GM12878 (cell line): ENCODE measurements at regions not wholly inside any gene's neighbourhood (a gene's known extent, or its start where the extent isn't known, plus 50 kb on each side); places are given as distances from the start of the nearest gene placed in this dataset.

Experiments used
- ATAC-seq: fragments of 200-7000 bp; cut with Tn5 transposase; 3 replicates; pipeline ENCODE4 v1.9.1; 2020; ENCODE audit warnings: mild to moderate bottlenecking, moderate library complexity
- BruUV-seq: library from RNA; stranded (reverse); fragments of 400-500 nt; replicated peaks from 2 replicates; lab custom pipeline; 2021; lab: Mats Ljungman, UMichigan
- CTCF ChIA-PET: fragments of 300-600 bp; sonication (Branson Sonifier 250); formaldehyde crosslinking; extraction: SDS; loops from one replicate; lab custom pipeline; 2021; ENCODE audit warnings: inconsistent platforms; lab: Yijun Ruan, JAX
- POLR2A ChIA-PET: fragments of 350-600 bp; formaldehyde crosslinking; extraction: SDS; loops from one replicate; lab custom pipeline; 2021; ENCODE audit warnings: inconsistent platforms; lab: Charles Lee
- RAD21 ChIA-PET: fragments of 300-600 bp; sonication (Branson Sonifier 250); formaldehyde crosslinking; loops from one replicate; lab custom pipeline; 2023; ENCODE audit warnings: antibody characterized with exemption; ENCODE audit not compliant: unreplicated experiment; lab: Charles Lee
- SMC1A ChIA-PET: fragments of 300-600 bp; sonication (Branson Sonifier 250); formaldehyde crosslinking; loops from one replicate; lab custom pipeline; 2023; ENCODE audit not compliant: unreplicated experiment, uncharacterized antibody; lab: Charles Lee
- DNase-seq: peaks from one replicate; pipeline ENCODE4 v3.0.0-alpha.2; 2011; ENCODE audit warnings: low read depth, low spot score
- FAIRE-seq: peaks from 3 replicates; lab custom pipeline; 2011; peaks lifted over from hg19 to GRCh38; lab: Jason Lieb, UNC
- H2AFZ ChIP-seq: 2 replicates; pipeline ENCODE4 v1.6.0; 2011; ENCODE audit warnings: low read depth, low read length, control low read depth; ENCODE audit not compliant: control insufficient read depth
- H3K27ac ChIP-seq: 2 replicates; pipeline ENCODE4 v1.5.1; 2011; ENCODE audit warnings: control low read depth; ENCODE audit not compliant: control insufficient read depth, insufficient read depth
- H3K27me3 ChIP-seq, 2 experiments: replicated peaks in 1 of 2; 2 replicates each; pipeline versions ENCODE4 v1.6.0 to v1.6.1; 2011; ENCODE audit warnings: low read length in 1 of 2; ENCODE audit not compliant: control insufficient read depth in 2 of 2, insufficient read depth in 2 of 2
- H3K36me3 ChIP-seq, 2 experiments: 2 replicates each; pipeline ENCODE4 v1.5.1; 2011; ENCODE audit warnings: low read length in 1 of 2; ENCODE audit not compliant: control insufficient read depth in 2 of 2, insufficient read depth in 2 of 2
- H3K4me1 ChIP-seq: 2 replicates; pipeline ENCODE4 v1.6.1; 2011; ENCODE audit warnings: mild to moderate bottlenecking, low read length, moderate library complexity, mixed read lengths; ENCODE audit not compliant: control insufficient read depth, insufficient read depth
- H3K4me2 ChIP-seq: 2 replicates; pipeline ENCODE4 v1.6.0; 2011; ENCODE audit warnings: control low read depth; ENCODE audit not compliant: control insufficient read depth, insufficient read depth
- H3K4me3 ChIP-seq: fragments of 200-600 bp; sonication (generic); 2 replicates; pipeline ENCODE4 v1.5.1; 2016
- H3K79me2 ChIP-seq: 2 replicates; pipeline ENCODE4 v1.6.0; 2011; ENCODE audit warnings: low read length; ENCODE audit not compliant: control insufficient read depth, insufficient read depth
- H3K9ac ChIP-seq: 2 replicates; pipeline ENCODE4 v1.8.0; 2011; ENCODE audit warnings: low read length, control low read depth, mixed read lengths; ENCODE audit not compliant: control insufficient read depth, insufficient read depth
- H3K9me3 ChIP-seq: replicated peaks from 3 replicates; pipeline ENCODE4 v1.5.1; 2011; ENCODE audit warnings: mild to moderate bottlenecking, low read length; ENCODE audit not compliant: control insufficient read depth, insufficient read depth
- H4K20me1 ChIP-seq: 2 replicates; pipeline ENCODE4 v1.6.0; 2011; ENCODE audit not compliant: control insufficient read depth, insufficient read depth
- SIX5 ChIP-seq: IDR thresholded peaks from 2 replicates; pipeline ENCODE4 v1.6.1; 2011; ENCODE audit warnings: mild to moderate bottlenecking, low read depth, low read length, moderate library complexity; ENCODE audit not compliant: severe bottlenecking
- STAT3 ChIP-seq: IDR thresholded peaks from 2 replicates; pipeline ENCODE4 v1.6.1; 2011; ENCODE audit warnings: low read depth, low read length, improper control_type of control experiment
- TBL1XR1 ChIP-seq: IDR thresholded peaks from 2 replicates; pipeline ENCODE4 v1.6.1; 2012; ENCODE audit warnings: low read depth, low read length, improper control_type of control experiment
- WGBS: methylation state at CpG from one replicate; pipeline ENCODE4 v1.1.6; 2016; ENCODE audit warnings: low lambda C conversion rate; ENCODE audit not compliant: insufficient replicate concordance, insufficient coverage; ENCODE audit errors: missing lambda C conversion rate; 5-methylcytosine and 5-hydroxymethylcytosine counted together
- in situ Hi-C: fragments of 300-500 bp; cut with MboI; formaldehyde crosslinking; loops from 9 replicates; pipeline ENCODE4 v1.14.3; 2018; ENCODE audit warnings: mixed read lengths
- intact Hi-C: fragments of 100-400 bp; cut with micrococcal nuclease; formaldehyde crosslinking; loops from one replicate; pipeline ENCODE4 v1.14.2; 2022; ENCODE audit not compliant: unreplicated experiment
- TF ChIP-seq, protein P1 (sequence below): IDR thresholded peaks from 2 replicates; pipeline ENCODE4 v1.6.1; 2011; ENCODE audit warnings: low read depth, low read length, improper control_type of control experiment, borderline replicate concordance
- TF ChIP-seq, protein P2 (sequence below), 3 experiments: IDR thresholded peaks in 2 of 3; conservative IDR thresholded peaks in 1 of 3; 2 replicates each; pipeline ENCODE4 v1.5.1; 2011; ENCODE audit warnings: low read depth in 3 of 3, low read length in 3 of 3, mild to moderate bottlenecking in 3 of 3, control low read depth in 2 of 3, moderate library complexity in 2 of 3, inconsistent platforms in 1 of 3, mixed read lengths in 1 of 3; ENCODE audit not compliant: control insufficient read depth in 2 of 3, insufficient read depth in 1 of 3; ENCODE audit errors: extremely low read depth in 1 of 3

DNA sequence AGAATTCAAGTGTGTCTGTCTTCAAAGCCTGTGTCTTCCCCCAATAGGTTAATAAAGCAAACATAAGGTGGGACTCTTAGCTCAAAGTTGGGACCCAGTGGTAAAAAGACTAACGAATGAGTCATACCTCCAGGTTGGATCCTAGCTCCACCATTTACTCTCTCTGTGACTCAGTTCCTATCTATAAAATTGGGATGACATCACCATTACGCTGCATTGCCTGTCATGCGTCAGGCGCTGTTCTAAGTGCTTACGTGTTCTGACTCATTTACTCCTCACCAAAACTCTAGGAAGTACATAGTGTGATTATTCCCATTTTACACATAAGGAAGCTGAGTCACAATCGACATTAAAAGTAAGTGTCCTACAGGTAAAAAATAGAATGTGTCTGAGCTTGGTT is 915.8 kb downstream of the VRK1 start:
- no peaks in the 10 kb centered on the region for H3K9me3 ChIP-seq
- FAIRE-seq (no peak), ATAC-seq (no peak)
- no TSS peak for BruUV-seq
- H3K4me2 ChIP-seq = no peak overlapping the region
- no peak overlapping the region for H3K9ac ChIP-seq
- POLR2A ChIA-PET = no interaction called here
- H3K4me1 ChIP-seq = no peaks in the 10 kb centered on the region
- 55% methylated on average over 6 of the region's 6 CpGs for WGBS
- no peak overlapping the region for H3K27ac ChIP-seq
- no peaks in the 10 kb centered on the region for H3K27me3 ChIP-seq
- H4K20me1 ChIP-seq = no peaks in the 10 kb centered on the region
- intact Hi-C loops = loop anchor here (10.0 kb wide), 1 partner anchor 1552 kb away; no protein-coding TSS in a partner anchor
- TF ChIP-seq TBL1XR1 (no peak), SIX5 (no peak), STAT3 (no peak)
- TF ChIP-seq, protein P1, sequence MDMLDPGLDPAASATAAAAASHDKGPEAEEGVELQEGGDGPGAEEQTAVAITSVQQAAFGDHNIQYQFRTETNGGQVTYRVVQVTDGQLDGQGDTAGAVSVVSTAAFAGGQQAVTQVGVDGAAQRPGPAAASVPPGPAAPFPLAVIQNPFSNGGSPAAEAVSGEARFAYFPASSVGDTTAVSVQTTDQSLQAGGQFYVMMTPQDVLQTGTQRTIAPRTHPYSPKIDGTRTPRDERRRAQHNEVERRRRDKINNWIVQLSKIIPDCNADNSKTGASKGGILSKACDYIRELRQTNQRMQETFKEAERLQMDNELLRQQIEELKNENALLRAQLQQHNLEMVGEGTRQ = no peak
- TF ChIP-seq, protein P2, sequence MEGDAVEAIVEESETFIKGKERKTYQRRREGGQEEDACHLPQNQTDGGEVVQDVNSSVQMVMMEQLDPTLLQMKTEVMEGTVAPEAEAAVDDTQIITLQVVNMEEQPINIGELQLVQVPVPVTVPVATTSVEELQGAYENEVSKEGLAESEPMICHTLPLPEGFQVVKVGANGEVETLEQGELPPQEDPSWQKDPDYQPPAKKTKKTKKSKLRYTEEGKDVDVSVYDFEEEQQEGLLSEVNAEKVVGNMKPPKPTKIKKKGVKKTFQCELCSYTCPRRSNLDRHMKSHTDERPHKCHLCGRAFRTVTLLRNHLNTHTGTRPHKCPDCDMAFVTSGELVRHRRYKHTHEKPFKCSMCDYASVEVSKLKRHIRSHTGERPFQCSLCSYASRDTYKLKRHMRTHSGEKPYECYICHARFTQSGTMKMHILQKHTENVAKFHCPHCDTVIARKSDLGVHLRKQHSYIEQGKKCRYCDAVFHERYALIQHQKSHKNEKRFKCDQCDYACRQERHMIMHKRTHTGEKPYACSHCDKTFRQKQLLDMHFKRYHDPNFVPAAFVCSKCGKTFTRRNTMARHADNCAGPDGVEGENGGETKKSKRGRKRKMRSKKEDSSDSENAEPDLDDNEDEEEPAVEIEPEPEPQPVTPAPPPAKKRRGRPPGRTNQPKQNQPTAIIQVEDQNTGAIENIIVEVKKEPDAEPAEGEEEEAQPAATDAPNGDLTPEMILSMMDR (IDR thresholded peaks at IDR 0.05 in 2 of 3, conservative IDR thresholded peaks at IDR 0.05 in 1 of 3; ENCODE audit: control insufficient read depth in 2 of 3, extremely low read depth in 1 of 3, insufficient read depth in 1 of 3, low read depth in 3 of 3, low read length in 3 of 3) = no peak
- TF ChIP-seq, all 136 proteins: peak for 0
- no peaks in the 10 kb centered on the region for H3K79me2 ChIP-seq
- ChIA-PET RAD21 (no interaction called here), SMC1A (interaction anchor here (0.6 to 1.5 kb wide), 3 partner anchors 12 to 97 kb away, joined by 3 to 4 read pairs (median 3); no protein-coding TSS in a partner anchor), CTCF (no interaction called here)
- DNase-seq = no peak
- no peak overlapping the region for H3K4me3 ChIP-seq
- H2AFZ ChIP-seq = no peak overlapping the region
- in situ Hi-C loops = no loop called here
- H3K36me3 ChIP-seq = no peaks in the 10 kb centered on the region
